Esophagus squamous epithelium (tissue), 4 donors: ENCODE measurements at regions not wholly inside any gene's neighbourhood (a gene's known extent, or its start where the extent isn't known, plus 50 kb on each side); places are given as distances from the start of the nearest gene placed in this dataset.

Experiments used
- POLR2A ChIP-seq, 4 donors: fragments of 450-650 bp; IDR thresholded peaks; one replicate each; pipeline ENCODE4 v1.6.1; 2017; ENCODE audit warnings: antibody characterized with exemption in 4 of 4, mild to moderate bottlenecking in 4 of 4, moderate library complexity in 3 of 4
- TF ChIP-seq, protein P1 (sequence below), 6 experiments: fragments of 450-650 bp in 4 of 6; fragments of 200-600 bp in 2 of 6; sonication (generic) in 2 of 6; IDR thresholded peaks; one replicate each; pipeline ENCODE4 v1.5.1; 2016 to 2019; ENCODE audit warnings: antibody characterized with exemption in 6 of 6, mild to moderate bottlenecking in 4 of 6, moderate library complexity in 4 of 6

DNA sequence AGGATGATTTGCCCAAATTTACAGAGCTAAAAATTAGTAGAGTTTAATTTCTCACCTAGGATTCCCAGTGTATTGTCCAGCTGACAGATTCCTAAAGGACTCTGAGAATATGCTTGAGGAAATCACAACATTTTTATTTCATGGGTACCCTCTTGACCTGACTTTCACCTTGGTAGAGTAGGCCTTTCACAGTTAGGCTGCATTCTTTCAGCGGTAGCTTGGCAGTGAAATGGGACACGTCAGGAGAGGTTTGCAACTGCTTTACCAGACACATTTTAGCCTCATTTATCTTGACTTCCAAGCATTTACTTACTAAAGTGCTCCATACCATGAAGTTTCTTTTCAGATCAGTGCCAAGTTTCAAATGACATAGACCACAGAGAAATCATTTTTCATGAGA is 937.9 kb upstream of the LRRTM1 start:
- TF ChIP-seq POLR2A (IDR thresholded peaks at IDR 0.05), result no peak
- TF ChIP-seq, protein P1, sequence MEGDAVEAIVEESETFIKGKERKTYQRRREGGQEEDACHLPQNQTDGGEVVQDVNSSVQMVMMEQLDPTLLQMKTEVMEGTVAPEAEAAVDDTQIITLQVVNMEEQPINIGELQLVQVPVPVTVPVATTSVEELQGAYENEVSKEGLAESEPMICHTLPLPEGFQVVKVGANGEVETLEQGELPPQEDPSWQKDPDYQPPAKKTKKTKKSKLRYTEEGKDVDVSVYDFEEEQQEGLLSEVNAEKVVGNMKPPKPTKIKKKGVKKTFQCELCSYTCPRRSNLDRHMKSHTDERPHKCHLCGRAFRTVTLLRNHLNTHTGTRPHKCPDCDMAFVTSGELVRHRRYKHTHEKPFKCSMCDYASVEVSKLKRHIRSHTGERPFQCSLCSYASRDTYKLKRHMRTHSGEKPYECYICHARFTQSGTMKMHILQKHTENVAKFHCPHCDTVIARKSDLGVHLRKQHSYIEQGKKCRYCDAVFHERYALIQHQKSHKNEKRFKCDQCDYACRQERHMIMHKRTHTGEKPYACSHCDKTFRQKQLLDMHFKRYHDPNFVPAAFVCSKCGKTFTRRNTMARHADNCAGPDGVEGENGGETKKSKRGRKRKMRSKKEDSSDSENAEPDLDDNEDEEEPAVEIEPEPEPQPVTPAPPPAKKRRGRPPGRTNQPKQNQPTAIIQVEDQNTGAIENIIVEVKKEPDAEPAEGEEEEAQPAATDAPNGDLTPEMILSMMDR (IDR thresholded peaks at IDR 0.05), result no peak
